AG09319 (cell line): ENCODE measurements at regions not wholly inside any gene's neighbourhood (a gene's known extent, or its start where the extent isn't known, plus 50 kb on each side); places are given as distances from the start of the nearest gene placed in this dataset.

Source experiments
- DNase-seq: peaks from one replicate; pipeline ENCODE4 v3.0.0-alpha.2; 2010; ENCODE audit warnings: low read depth; ENCODE audit errors: extremely low read depth
- CTCF ChIP-seq: IDR thresholded peaks from 2 replicates; pipeline ENCODE4 v1.5.1; 2011; ENCODE audit warnings: low read depth, mild to moderate bottlenecking, inconsistent platforms, low read length, moderate library complexity

- TF ChIP-seq CTCF, result no peak
- DNase-seq, result no peak
Observed at GRCh38 chr3:67821135-67821534, 166.7 kb upstream of the SUCLG2 start.

- DNase-seq, result no peak
- no peak for TF ChIP-seq CTCF
Observed at GRCh38 chr3:67819447-67819846, 165.0 kb upstream of the SUCLG2 start.

- DNase-seq, result no peak
- TF ChIP-seq CTCF, result no peak
Observed at GRCh38 chr3:67809370-67809935, 155.0 kb upstream of the SUCLG2 start.

GRCh38 chr3:67808906-67809305, 154.5 kb upstream of the SUCLG2 start:
- no peak for TF ChIP-seq CTCF
- no peak for DNase-seq

- TF ChIP-seq CTCF, result no peak
- no peak for DNase-seq
Observed at GRCh38 chr3:67804578-67804977, 150.2 kb upstream of the SUCLG2 start.

- no peak for DNase-seq
- TF ChIP-seq CTCF, result no peak
Observed at GRCh38 chr3:67804089-67804488, 149.7 kb upstream of the SUCLG2 start.

- DNase-seq, result no peak
- no peak for TF ChIP-seq CTCF
Observed at GRCh38 chr3:67798412-67798811, 144.0 kb upstream of the SUCLG2 start.
